ENCODE measurements at regions not wholly inside any gene's neighbourhood (a gene's known extent, or its start where the extent isn't known, plus 50 kb on each side); places are given as distances from the start of the nearest gene placed in this dataset.

- no peak for TF ChIP-seq CTCF (IDR thresholded peaks at IDR 0.05; ENCODE audit: insufficient read depth, low read length, severe bottlenecking)
- no peak overlapping the region for H3K4me3 ChIP-seq (ENCODE audit: low read depth, low read length)
- FAIRE-seq: no peak
- no peaks in the 10 kb centered on the region for H3K36me3 ChIP-seq (ENCODE audit: control insufficient read depth, insufficient read depth, low read length)
- no peak for DNase-seq (ENCODE audit: low read depth)
- H3K27me3 ChIP-seq (ENCODE audit: control insufficient read depth, insufficient read depth, low read length): no peaks in the 10 kb centered on the region
Measured at GRCh38 chr13:79941752-79942151, 399.2 kb downstream of the SPRY2 start.

GRCh38 chr13:79939689-79940088 lies 401.2 kb downstream of the SPRY2 start:
- DNase-seq (ENCODE audit: low read depth): no peak
- FAIRE-seq: no peak
- Histone ChIP-seq H3K27me3 (ENCODE audit: control insufficient read depth, insufficient read depth, low read length) (no peaks in the 10 kb centered on the region), H3K36me3 (ENCODE audit: control insufficient read depth, insufficient read depth, low read length) (no peaks in the 10 kb centered on the region), H3K4me3 (ENCODE audit: low read depth, low read length) (no peak overlapping the region)
- no peak for TF ChIP-seq CTCF (IDR thresholded peaks at IDR 0.05; ENCODE audit: insufficient read depth, low read length, severe bottlenecking)

GRCh38 chr13:79937771-79938216 lies 403.1 kb downstream of the SPRY2 start:
- Histone ChIP-seq H3K27me3 (ENCODE audit: control insufficient read depth, insufficient read depth, low read length) (no peaks in the 10 kb centered on the region), H3K36me3 (ENCODE audit: control insufficient read depth, insufficient read depth, low read length) (no peaks in the 10 kb centered on the region), H3K4me3 (ENCODE audit: low read depth, low read length) (no peak overlapping the region)
- DNase-seq (ENCODE audit: low read depth) (peak; percentile 4), FAIRE-seq (no peak)
- no peak for TF ChIP-seq CTCF (IDR thresholded peaks at IDR 0.05; ENCODE audit: insufficient read depth, low read length, severe bottlenecking)

GRCh38 chr13:79937311-79937710 lies 403.6 kb downstream of the SPRY2 start:
- no peaks in the 10 kb centered on the region for H3K36me3 ChIP-seq (ENCODE audit: control insufficient read depth, insufficient read depth, low read length)
- TF ChIP-seq CTCF (IDR thresholded peaks at IDR 0.05; ENCODE audit: insufficient read depth, low read length, severe bottlenecking): no peak
- H3K27me3 ChIP-seq (ENCODE audit: control insufficient read depth, insufficient read depth, low read length): no peaks in the 10 kb centered on the region
- no peak overlapping the region for H3K4me3 ChIP-seq (ENCODE audit: low read depth, low read length)
- FAIRE-seq (no peak), DNase-seq (ENCODE audit: low read depth) (no peak)

GRCh38 chr13:79936368-79937136 lies 404.4 kb downstream of the SPRY2 start:
- peak; percentile 98 for DNase-seq (ENCODE audit: low read depth)

More at GRCh38 chr13:79936368-79937136, 404.4 kb downstream of the SPRY2 start:
- FAIRE-seq: peak; percentile 13
- Histone ChIP-seq H3K36me3 (ENCODE audit: control insufficient read depth, insufficient read depth, low read length) (no peaks in the 10 kb centered on the region), H3K4me3 (ENCODE audit: low read depth, low read length) (no peak overlapping the region), H3K27me3 (ENCODE audit: control insufficient read depth, insufficient read depth, low read length) (no peaks in the 10 kb centered on the region)
- TF ChIP-seq CTCF (IDR thresholded peaks at IDR 0.05; ENCODE audit: insufficient read depth, low read length, severe bottlenecking): no peak

Measured in bronchial epithelial cell (primary cell).